NCI-H345 treated with DMSO at 0.1 percent for 48 hours (cell line): ENCODE measurements at regions not wholly inside any gene's neighbourhood (a gene's known extent, or its start where the extent isn't known, plus 50 kb on each side); places are given as distances from the start of the nearest gene placed in this dataset.

Experiments
- DNase-seq: peaks from one replicate; lab custom pipeline; 2025; ENCODE audit not compliant: unreplicated experiment; lab: John Stamatoyannopoulos, UW

DNA sequence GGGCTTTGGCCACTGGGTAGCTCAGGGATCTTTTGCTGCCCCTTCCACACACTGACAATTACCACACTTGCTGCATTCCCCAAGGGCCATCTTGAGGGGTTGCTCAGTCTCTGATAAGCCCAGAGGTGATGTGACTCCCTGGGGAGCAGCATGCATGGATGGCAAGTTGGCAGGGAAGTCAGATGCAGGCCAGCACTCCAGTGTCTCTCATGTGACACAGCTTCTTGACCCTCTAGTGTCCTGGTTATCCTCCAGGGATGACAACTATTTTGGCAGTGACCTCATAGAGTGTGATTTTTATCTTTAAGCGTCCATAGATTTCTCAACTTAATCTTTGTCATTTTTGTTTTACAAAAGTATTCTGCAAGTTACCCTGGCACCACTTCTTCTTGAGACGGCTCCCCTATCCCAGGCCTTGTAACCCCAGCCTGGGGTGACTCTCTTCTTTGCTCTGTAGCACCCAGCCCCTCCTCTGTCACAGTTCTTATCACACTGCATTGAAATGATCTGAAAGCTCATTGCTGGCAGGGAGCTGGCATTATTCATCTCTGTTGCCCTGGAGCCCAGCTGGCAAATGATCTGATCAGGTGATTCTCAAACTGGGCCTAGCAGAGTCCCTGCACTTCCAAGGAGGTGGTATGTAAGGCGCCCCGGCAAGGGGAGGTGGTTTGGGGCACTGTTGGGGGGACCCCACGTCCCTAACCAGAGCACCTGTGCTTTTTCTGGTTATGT, 72.6 kb downstream of the TENT5C start:
- no peak for DNase-seq

GRCh38 chr1:117679299-117679698, 73.5 kb downstream of the TENT5C start:
- DNase-seq: no peak

- no peak for DNase-seq
Measured at GRCh38 chr1:117679868-117680267, 74.0 kb downstream of the TENT5C start.

DNA sequence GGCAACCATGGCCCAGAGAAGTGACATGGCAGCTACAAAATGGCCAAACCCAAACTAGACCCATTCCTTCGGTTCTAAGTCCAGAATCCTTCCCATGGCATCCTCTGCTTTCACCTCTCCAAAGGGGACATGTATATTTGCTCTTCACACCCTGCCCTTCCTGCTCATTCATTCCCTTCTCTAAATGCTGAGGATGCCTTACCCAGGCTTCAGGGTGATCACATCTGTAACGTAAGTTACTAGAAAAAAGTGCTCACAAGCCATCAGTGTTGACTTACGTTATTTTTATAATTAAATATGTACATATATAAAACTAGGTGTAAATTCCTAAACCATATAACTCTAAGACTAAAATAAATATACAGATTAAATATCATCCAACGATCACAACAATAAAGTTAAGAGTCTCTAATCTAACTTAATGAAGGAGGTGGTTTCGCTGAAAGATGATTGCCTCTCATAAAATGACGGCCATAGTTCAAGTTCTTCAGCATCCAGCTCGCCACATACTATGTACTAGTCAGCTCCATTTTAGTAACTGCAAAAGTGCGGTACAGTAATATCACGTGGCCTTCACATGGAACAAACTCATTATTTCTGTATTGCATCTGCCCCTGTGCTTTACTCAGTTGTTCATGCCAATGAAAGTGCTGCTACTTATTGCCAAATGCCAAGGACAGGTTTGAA, 74.6 kb downstream of the TENT5C start:
- DNase-seq: no peak

GRCh38 chr1:117681093-117681900, 75.4 kb downstream of the TENT5C start:
- no peak for DNase-seq

DNA sequence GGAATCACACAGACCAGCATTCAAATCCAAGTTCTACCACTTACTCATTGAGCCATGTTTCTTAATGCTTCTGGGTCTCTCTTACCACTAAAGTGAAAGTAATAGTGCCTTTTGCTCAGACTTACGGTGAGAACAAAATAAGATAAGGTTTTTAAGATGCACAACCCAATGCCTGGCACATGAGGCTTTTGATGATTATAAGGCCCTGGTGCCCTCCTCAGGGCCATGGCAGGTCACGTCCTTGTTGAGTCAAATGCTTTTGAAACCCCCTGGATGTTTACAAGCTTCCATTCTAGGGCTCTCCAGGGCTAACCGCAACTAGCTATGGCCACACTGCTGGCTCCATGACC, 76.0 kb downstream of the TENT5C start:
- DNase-seq: no peak

DNA sequence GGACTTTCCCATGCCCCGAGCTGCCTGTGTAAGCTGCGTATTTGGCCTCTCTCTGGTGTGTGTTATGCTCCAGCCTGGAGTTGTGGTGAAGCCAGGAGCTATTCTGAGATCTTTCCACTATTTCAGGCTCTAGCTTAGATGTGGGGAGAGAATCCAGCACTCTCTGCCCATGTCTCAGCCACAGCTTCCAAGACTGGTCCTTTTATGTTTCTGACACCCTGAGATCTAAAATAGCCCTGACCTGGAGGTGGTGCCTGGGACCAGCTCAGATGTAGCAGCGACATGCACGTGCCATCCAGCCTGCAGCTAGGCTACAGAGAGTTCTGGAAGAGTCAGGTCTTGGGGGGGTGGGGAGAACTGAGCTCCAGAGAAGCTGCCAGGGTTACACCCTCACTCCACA, 76.5 kb downstream of the TENT5C start:
- DNase-seq: no peak

GRCh38 chr1:117683571-117684285, 77.9 kb downstream of the TENT5C start:
- no peak for DNase-seq

GRCh38 chr1:117685936-117686806, 80.3 kb downstream of the TENT5C start:
- DNase-seq: no peak

DNA sequence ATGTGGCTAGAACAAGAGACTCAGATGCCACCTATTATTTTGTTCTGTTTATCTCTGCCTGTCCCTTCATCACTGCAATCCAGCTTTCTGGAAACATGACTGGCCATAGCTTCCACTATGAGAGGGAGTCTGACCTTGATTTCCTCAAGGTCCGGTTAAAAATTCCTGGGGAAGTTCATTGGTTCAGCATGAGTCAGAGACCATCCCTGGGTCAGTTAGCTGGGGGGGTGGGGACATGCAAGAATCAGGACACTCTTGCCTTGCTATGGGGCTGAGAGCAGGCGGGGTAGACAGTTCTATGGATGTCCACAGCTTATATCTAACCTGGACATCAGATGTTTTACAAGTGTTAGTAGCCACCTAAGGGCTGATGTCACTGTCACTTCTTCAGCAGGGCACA, 81.1 kb downstream of the TENT5C start:
- no peak for DNase-seq

DNA sequence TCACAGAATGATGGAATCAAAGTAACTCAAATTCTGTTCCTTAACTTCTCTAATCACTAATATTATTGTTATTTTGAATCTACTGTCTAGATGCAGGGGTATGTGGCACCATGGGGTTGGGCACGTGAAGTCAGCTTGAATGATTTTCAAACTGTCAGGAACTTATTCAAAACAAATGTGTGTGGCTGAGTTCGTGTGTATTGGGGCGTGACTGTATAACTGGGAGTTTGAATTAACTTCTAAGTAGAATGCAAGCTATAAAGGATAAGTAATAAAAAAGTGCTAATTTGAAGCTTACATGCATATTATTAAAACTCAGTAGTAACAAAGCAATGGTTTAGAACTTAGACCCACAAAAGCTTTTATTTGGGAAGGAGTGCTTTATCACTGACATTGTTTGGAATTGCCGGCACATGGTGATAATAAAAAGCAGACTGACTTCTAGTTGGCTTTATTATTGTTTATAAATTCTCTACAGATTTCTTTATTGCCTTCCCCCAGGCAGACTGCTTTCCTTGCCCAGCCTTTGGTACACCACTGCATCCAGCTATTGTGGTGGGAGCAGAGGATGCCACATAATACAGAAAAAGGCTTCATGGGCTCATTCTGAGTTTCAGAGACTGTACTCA, 84.3 kb downstream of the TENT5C start:
- DNase-seq: no peak

GRCh38 chr1:117691942-117692341, 86.1 kb downstream of the TENT5C start:
- no peak for DNase-seq

DNA sequence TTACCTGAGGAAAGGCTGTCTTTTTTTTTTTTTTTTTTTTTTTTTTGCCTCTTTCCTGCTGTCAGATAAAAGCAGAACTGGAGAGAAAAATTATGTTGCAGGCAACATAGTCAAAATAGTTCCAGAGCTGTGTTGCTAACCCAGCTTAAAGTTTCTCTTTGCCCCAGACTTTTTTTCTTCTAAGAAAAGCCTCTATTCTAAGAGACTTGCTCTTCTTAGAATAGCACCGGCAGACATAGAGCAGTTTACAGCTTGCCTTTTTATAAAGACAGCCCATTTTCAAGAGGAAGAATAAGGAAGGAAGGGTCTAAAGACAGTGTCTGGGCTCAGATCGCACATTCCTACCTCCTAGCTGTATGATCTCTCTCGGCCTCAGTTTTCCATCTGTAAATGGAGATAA, 88.7 kb downstream of the TENT5C start:
- DNase-seq: no peak

- DNase-seq: no peak
Measured at GRCh38 chr1:117695796-117696490, 90.1 kb downstream of the TENT5C start.

DNA sequence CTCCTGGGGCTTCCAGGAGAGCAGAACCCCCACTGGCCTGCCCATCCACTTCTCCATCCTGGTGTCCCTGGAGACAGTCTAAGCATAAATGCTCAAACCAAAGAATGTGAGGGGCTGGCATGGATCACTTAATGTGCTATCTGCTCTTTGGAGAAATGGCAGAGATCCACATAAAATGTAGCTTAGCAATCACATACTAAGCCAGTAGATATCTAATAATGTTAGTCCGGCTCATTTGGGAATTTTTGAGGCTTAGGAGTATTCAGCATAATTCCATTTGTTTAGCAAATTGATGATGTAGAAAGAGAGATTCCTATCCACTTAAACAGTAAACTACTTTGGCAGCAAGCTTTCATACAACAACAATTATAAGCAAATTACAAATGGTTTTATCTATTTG, 90.7 kb downstream of the TENT5C start:
- DNase-seq: no peak

DNA sequence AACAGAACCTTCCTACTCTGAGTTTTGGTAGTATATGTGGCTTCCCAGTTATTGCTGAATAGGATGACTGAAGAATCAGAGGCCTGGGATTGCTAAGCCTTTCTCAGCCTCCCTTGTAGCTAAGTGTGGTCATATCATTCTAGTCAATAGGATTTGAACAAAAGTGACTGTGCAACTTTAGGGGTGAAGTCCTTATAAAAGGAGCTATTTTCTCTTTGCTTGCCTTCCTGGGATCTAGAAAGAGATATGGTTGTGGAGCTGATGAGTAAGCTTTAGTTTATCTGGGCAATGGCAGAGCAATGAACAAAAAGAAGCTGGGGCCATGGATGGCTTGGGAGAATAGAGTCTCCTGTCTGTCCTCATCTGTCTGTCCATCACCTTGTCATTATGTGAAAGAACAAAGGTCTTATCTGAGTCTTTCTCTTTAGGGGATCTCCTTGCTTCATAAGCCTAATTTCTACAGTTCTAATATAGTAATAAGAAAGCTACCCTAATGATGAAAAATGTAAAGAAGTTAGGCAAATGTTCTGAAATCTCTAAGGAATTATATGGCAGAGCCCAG, 91.5 kb downstream of the TENT5C start:
- DNase-seq: no peak

GRCh38 chr1:117698398-117699160, 92.7 kb downstream of the TENT5C start:
- DNase-seq: no peak

DNA sequence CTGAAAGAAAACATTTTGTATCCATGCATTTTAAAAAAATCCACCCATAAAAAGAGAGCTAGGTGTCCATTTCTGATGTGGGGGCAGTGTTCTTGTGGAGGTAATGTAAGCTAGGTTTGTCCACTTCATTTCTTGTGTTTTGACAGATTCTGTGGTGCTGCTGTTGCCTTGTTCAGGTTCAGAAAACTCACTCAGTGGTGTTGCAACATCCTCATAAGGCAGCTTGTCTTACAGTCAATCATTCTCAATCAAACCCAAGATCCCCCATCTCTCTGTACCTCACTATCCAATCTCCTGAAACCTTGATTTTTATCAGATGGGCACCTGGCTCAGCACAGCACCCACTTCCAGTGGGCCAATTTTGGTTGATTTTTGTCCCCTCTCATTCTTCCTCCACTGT, 94.1 kb downstream of the TENT5C start:
- no peak for DNase-seq
